Fibroblast of peridontal ligament (primary cell): ENCODE measurements at regions not wholly inside any gene's neighbourhood (a gene's known extent, or its start where the extent isn't known, plus 50 kb on each side); places are given as distances from the start of the nearest gene placed in this dataset.
"Not testable (repeated sequence)": the region's sequence is repeated elsewhere in the genome, so short reads cannot be mapped to it uniquely, and the experiment has no call there.

ENCODE experiments used
- DNase-seq: peaks from one replicate; pipeline ENCODE4 v3.0.0-alpha.2; 2010; ENCODE audit errors: extremely low read depth

DNA sequence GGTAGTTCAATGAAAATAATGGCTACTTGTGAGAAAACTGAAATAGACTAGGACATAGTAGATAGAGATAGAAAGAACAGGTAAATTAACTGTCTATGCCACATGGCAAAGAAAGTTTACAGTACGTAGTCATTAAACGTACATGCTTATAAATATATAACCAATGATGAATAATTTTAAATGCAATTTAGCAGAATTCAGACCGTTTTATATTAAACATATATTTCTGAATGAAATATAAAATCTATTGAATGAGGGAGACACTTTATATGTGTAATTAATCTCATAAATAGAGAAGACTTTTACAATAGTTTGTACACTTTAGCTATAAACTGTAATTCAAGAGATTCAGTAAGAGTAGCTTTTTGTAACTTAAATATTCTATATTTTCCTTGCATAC is 124.4 kb upstream of the VPREB1 start:
- no peak for DNase-seq

- DNase-seq = no peak
Measured at GRCh38 chr22:22118987-22119386, 125.6 kb upstream of the VPREB1 start.

GRCh38 chr22:22117864-22118544 is 126.6 kb upstream of the VPREB1 start:
- DNase-seq = not testable (repeated sequence)

DNA sequence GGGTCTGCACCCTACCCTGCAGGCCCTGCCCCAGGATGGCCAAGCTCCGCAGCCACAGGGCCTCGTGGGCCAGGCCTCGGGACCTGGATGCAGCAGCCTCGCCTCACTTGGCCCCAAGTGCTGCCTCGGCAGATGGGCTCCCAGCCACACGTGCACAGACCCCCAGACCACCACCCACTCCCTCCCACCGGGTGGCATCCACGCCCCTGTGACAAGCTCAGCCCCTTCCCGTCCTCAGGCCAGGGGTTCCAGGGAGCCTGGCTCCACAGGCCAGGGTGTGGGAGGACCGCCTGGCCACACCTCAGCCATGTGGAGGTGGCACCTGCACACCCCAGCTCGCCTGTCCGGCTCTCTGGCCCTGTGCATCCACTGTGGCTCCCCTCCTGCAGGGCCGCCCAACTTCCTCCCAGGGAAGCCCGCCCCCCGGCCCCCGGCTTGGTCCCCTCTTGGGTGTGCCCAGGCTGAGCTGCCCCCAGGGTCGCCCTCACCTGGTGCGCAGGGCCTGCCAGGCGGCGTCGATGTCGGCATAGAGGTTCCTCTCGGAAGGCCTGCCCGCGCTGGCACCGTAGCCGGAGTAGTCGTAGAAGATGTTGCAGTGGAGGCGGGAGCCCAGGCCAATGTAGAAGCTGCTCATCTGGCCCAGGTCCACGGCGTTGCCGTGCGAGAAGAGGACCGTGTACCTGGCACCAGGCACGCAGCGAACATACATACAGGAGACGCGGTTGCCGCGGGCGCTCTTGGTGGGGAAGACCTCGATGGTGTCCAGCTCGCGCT is 127.4 kb upstream of the VPREB1 start:
- DNase-seq = not testable (repeated sequence)

- no peak for DNase-seq
Measured at GRCh38 chr22:22113701-22114100, 130.9 kb upstream of the VPREB1 start.

DNA sequence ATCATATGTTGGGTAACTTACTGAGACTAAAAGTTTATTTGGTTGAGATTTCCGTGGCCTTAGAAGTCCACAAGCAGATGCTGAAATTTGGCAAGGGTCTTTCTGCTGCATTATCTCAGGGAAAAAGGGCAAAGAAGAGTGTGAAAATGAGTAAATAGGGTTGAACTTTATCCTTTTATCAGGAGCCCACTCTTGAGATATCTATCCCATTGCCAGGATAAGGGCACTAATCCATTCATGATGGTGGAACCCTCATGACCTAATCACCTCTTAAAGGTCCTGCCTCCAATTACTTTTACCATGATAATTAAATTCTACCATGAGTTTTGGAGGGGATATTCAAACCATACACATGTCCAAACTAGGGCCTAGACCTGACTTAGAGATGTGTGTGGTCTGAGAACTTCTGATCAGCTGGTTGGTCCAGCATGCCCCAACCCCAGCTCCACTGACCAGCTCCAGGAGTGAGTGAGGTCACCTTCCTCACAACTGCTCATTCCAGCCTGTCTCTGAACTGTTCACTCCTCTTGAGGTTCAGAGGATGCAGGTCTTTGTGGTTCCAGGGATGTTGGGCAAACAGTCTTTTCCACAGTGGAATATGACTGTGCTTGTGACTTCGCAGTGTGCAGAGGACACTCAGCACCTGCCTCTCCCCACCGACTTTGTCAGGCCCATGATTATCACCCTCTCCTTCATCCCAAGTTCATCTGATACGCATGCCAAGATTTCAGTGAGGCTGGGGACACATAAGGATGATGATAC is 130.1 kb upstream of the TOP3B start:
- DNase-seq = no peak

- DNase-seq = no peak
Measured at GRCh38 chr22:22111983-22112382, 129.4 kb upstream of the TOP3B start.

- DNase-seq = peak; percentile 15
Measured at GRCh38 chr22:22111267-22111751, 128.7 kb upstream of the TOP3B start.

GRCh38 chr22:22110548-22111266 is 128.1 kb upstream of the TOP3B start:
- DNase-seq = peak; percentile 42

DNA sequence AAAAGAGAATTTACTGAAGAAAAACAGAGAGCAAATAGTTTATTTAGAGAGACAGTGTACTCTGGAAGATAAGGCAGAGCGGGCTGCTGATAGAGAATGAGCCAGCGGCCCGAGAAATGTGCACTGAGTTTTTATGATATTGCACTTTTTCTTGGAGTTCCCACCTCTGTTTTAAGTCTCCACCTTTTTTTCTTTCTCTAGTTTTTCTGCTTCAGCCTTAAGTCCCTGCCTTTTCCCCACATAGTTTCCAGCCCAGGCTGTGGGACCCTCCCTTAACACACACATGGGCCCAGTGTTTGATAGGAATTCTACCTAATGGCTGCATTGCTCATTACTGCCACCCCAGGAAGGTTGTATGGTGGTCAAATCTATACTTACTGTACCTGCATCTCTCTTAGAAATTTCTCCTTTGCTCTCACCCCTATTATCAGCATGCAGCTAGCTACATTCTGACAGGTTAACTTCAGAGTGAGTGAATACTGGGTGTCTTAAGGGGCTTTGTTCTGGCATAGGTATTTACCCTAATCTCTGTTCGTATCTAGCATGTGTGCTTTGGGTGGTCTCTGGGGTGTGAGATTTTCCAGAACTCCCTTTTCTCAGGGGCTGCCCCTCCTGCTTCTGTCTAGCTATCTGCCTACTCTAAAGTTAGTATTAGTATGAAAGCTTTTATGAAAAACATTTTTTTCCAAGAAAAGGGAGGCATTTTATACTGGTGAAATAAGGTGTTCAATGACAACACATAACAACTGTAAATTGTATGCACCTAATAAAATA is 127.3 kb upstream of the TOP3B start:
- no peak for DNase-seq

DNA sequence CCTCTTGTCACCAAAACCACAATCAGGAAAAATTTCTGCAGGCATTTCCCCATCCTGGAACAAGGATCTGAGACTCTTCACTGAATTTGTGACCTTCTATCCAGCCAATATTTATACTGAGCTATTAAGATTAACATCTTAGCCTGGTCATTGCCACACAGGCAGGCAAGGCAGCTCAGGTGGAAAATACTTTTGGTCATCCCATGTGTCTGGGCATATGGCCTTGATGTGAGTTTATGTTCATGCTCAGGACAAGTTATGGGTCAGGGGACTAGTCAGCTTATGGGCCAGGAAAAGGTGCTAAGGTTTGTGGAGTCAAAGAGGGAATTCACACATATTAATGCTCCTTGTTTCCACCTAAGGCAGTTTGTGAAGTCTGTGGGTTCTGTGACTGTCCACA is 124.3 kb upstream of the TOP3B start:
- DNase-seq = no peak

DNA sequence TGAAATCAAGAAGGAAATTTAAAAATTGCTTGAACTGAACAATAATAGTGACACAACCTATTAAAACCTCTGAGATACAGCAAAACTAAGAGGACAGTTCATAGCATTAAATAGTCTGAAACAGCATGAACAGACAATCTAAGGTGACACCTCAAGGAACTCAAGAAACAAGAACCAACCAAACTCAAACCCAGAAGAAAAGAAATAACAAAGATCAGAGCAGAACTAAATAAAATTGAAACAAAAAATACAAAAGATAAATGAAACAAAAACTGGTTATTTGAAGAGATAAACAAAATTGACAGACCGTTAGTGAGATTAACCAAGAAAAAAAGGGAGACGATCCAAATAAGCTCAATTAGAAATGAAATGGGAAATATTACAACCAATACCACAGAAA is 122.8 kb upstream of the TOP3B start:
- DNase-seq = no peak

GRCh38 chr22:22103078-22103875 is 120.7 kb upstream of the TOP3B start:
- no peak for DNase-seq

GRCh38 chr22:22099833-22100812 is 117.5 kb upstream of the TOP3B start:
- DNase-seq = no peak

- no peak for DNase-seq
Measured at GRCh38 chr22:22099194-22099486, 116.6 kb upstream of the TOP3B start.

GRCh38 chr22:22098457-22099193 is 116.0 kb upstream of the TOP3B start:
- no peak for DNase-seq

GRCh38 chr22:22097727-22098228 is 115.2 kb upstream of the TOP3B start:
- no peak for DNase-seq

DNA sequence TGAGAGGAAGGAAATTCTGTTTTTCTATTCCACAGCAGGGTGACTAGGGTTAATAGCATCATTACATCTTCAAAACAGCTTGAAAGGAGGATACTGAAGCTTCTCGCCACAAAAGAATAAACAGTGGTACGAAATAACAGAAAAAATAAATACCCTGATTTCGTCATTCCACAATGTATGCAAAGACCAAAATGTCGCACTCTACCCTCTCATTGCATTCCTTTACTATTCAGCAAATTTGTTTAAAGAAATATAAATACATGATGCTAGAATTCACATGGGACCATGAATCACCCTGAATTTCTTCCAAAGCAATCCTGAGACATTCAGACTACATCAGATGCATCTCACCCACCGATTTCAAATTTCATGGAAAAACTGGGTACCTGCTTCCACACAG is 112.3 kb upstream of the TOP3B start:
- DNase-seq = peak; percentile 68
